NT2/D1 (cell line): ENCODE measurements at regions not wholly inside any gene's neighbourhood (a gene's known extent, or its start where the extent isn't known, plus 50 kb on each side); places are given as distances from the start of the nearest gene placed in this dataset.

Source experiments
- DNase-seq: peaks from one replicate; pipeline ENCODE4 v3.0.0-alpha.2; 2011; ENCODE audit warnings: low read depth, low spot score
- H3K27me3 ChIP-seq: 2 replicates; pipeline ENCODE4 v1.6.0; 2011; ENCODE audit warnings: mild to moderate bottlenecking; ENCODE audit not compliant: insufficient read length, insufficient read depth
- H3K36me3 ChIP-seq: 2 replicates; pipeline ENCODE4 v1.6.1; 2011; ENCODE audit warnings: mild to moderate bottlenecking, low read length, mixed read lengths; ENCODE audit not compliant: insufficient read depth, insufficient read length
- H3K4me1 ChIP-seq: 2 replicates; pipeline ENCODE4 v1.5.1; 2011; ENCODE audit not compliant: insufficient read depth, insufficient read length
- H3K4me3 ChIP-seq: 2 replicates; pipeline ENCODE4 v1.5.1; 2011; ENCODE audit warnings: low read depth; ENCODE audit not compliant: insufficient read length
- H3K9ac ChIP-seq: 2 replicates; pipeline ENCODE4 v1.6.0; 2011; ENCODE audit warnings: low read depth; ENCODE audit not compliant: insufficient read length
- H3K9me3 ChIP-seq: 2 replicates; pipeline ENCODE4 v1.5.1; 2011; ENCODE audit warnings: mild to moderate bottlenecking, low read length; ENCODE audit not compliant: insufficient read depth
- SUZ12 ChIP-seq: IDR thresholded peaks from 2 replicates; pipeline ENCODE4 v1.6.1; 2011; ENCODE audit not compliant: insufficient read length, insufficient read depth; ENCODE audit errors: extremely low read depth
- YY1 ChIP-seq: IDR thresholded peaks from 2 replicates; pipeline ENCODE4 v1.6.1; 2011; ENCODE audit not compliant: insufficient read length, insufficient read depth
- ZNF274 ChIP-seq: IDR thresholded peaks from 2 replicates; pipeline ENCODE4 v1.6.1; 2011; ENCODE audit warnings: mild to moderate bottlenecking, low read depth, low read length

- Histone ChIP-seq H3K9ac (no peak overlapping the region), H3K9me3 (no peaks in the 10 kb centered on the region), H3K36me3 (no peaks in the 10 kb centered on the region), H3K4me1 (no peaks in the 10 kb centered on the region), H3K4me3 (no peak overlapping the region), H3K27me3 (no peaks in the 10 kb centered on the region)
- TF ChIP-seq SUZ12 = no peak
- TF ChIP-seq ZNF274 = no peak
- TF ChIP-seq YY1 = no peak
- no peak for DNase-seq
Measured at GRCh38 chr6:163743796-163744195, 329.3 kb downstream of the QKI start.

- H3K9me3 ChIP-seq = no peaks in the 10 kb centered on the region
- TF ChIP-seq ZNF274 (no peak), YY1 (no peak), SUZ12 (no peak)
- no peaks in the 10 kb centered on the region for H3K36me3 ChIP-seq
- H3K4me1 ChIP-seq = no peaks in the 10 kb centered on the region
- no peak for DNase-seq
- no peaks in the 10 kb centered on the region for H3K27me3 ChIP-seq
- H3K9ac ChIP-seq = no peak overlapping the region
- H3K4me3 ChIP-seq = no peak overlapping the region
Measured at GRCh38 chr6:163741743-163742363, 327.3 kb downstream of the QKI start.

- no peak overlapping the region for H3K9ac ChIP-seq
- no peaks in the 10 kb centered on the region for H3K9me3 ChIP-seq
- H3K36me3 ChIP-seq = no peaks in the 10 kb centered on the region
- TF ChIP-seq SUZ12 = no peak
- H3K4me1 ChIP-seq = no peaks in the 10 kb centered on the region
- no peak overlapping the region for H3K4me3 ChIP-seq
- no peaks in the 10 kb centered on the region for H3K27me3 ChIP-seq
- DNase-seq = no peak
Measured at GRCh38 chr6:163741342-163741741, 326.8 kb downstream of the QKI start.

- no peak overlapping the region for H3K4me3 ChIP-seq
- no peaks in the 10 kb centered on the region for H3K9me3 ChIP-seq
- no peaks in the 10 kb centered on the region for H3K27me3 ChIP-seq
- DNase-seq = no peak
- H3K9ac ChIP-seq = no peak overlapping the region
- TF ChIP-seq ZNF274 (no peak), SUZ12 (no peak), YY1 (no peak)
- no peaks in the 10 kb centered on the region for H3K4me1 ChIP-seq
- H3K36me3 ChIP-seq = no peaks in the 10 kb centered on the region
Measured at GRCh38 chr6:163739966-163740365, 325.4 kb downstream of the QKI start.

- no peak for DNase-seq
- TF ChIP-seq YY1 (no peak), ZNF274 (no peak), SUZ12 (no peak)
- Histone ChIP-seq H3K4me3 (no peak overlapping the region), H3K9me3 (no peaks in the 10 kb centered on the region), H3K4me1 (no peaks in the 10 kb centered on the region), H3K9ac (no peak overlapping the region), H3K27me3 (no peaks in the 10 kb centered on the region), H3K36me3 (no peaks in the 10 kb centered on the region)
Measured at GRCh38 chr6:163739408-163739725, 324.8 kb downstream of the QKI start.

- TF ChIP-seq YY1 = no peak
- TF ChIP-seq ZNF274 = no peak
- no peak for TF ChIP-seq SUZ12
- H3K36me3 ChIP-seq = no peaks in the 10 kb centered on the region
- DNase-seq = no peak
- H3K27me3 ChIP-seq = no peaks in the 10 kb centered on the region
- H3K9me3 ChIP-seq = no peaks in the 10 kb centered on the region
- H3K4me1 ChIP-seq = no peaks in the 10 kb centered on the region
- no peak overlapping the region for H3K9ac ChIP-seq
- no peak overlapping the region for H3K4me3 ChIP-seq
Measured at GRCh38 chr6:163738725-163739407, 324.3 kb downstream of the QKI start.

- H3K27me3 ChIP-seq = no peaks in the 10 kb centered on the region
- H3K36me3 ChIP-seq = no peaks in the 10 kb centered on the region
- DNase-seq = no peak
- no peak overlapping the region for H3K9ac ChIP-seq
- TF ChIP-seq SUZ12 (no peak), ZNF274 (no peak)
- no peaks in the 10 kb centered on the region for H3K4me1 ChIP-seq
- H3K4me3 ChIP-seq = no peak overlapping the region
- no peaks in the 10 kb centered on the region for H3K9me3 ChIP-seq
Measured at GRCh38 chr6:163738304-163738703, 323.8 kb downstream of the QKI start.
